ENCODE measurements at regions not wholly inside any gene's neighbourhood (a gene's known extent, or its start where the extent isn't known, plus 50 kb on each side); places are given as distances from the start of the nearest gene placed in this dataset.

- DNase-seq = no peak
Measured at GRCh38 chr3:10585945-10586344, 80.6 kb upstream of the ATP2B2 start.

- DNase-seq = no peak
Measured at GRCh38 chr3:10594915-10595314, 89.5 kb upstream of the ATP2B2 start.

- no peak for DNase-seq
Measured at GRCh38 chr3:10596746-10597448, 91.5 kb upstream of the ATP2B2 start.

GRCh38 chr3:10597733-10598132 lies 92.3 kb upstream of the ATP2B2 start:
- DNase-seq = no peak

- DNase-seq = no peak
Measured at GRCh38 chr3:10599017-10599416, 93.6 kb upstream of the ATP2B2 start.

GRCh38 chr3:10599444-10599843 lies 94.1 kb upstream of the ATP2B2 start:
- DNase-seq = no peak

- no peak for DNase-seq
Measured at GRCh38 chr3:10600296-10600714, 94.9 kb upstream of the ATP2B2 start.

- no peak for DNase-seq
Measured at GRCh38 chr3:10600726-10601125, 95.3 kb upstream of the ATP2B2 start.

- DNase-seq = no peak
Measured at GRCh38 chr3:10601151-10601856, 95.9 kb upstream of the ATP2B2 start.

GRCh38 chr3:10601857-10602230 lies 96.5 kb upstream of the ATP2B2 start:
- no peak for DNase-seq

GRCh38 chr3:10602271-10602670 lies 96.9 kb upstream of the ATP2B2 start:
- DNase-seq = no peak

GRCh38 chr3:10602769-10603768 lies 97.7 kb upstream of the ATP2B2 start:
- DNase-seq = no peak

GRCh38 chr3:10609134-10609533 lies 103.7 kb upstream of the ATP2B2 start:
- DNase-seq = no peak

GRCh38 chr3:10614168-10614567 lies 108.8 kb upstream of the ATP2B2 start:
- peak; percentile 67 for DNase-seq

- DNase-seq = no peak
Measured at GRCh38 chr3:10615715-10616114, 110.3 kb upstream of the ATP2B2 start.

GRCh38 chr3:10616321-10616720 lies 110.9 kb upstream of the ATP2B2 start:
- no peak for DNase-seq

GRCh38 chr3:10619989-10620832 lies 114.8 kb upstream of the ATP2B2 start:
- DNase-seq = peak; percentile 14

GRCh38 chr3:10620833-10621082 lies 115.4 kb upstream of the ATP2B2 start:
- no peak for DNase-seq

- no peak for DNase-seq
Measured at GRCh38 chr3:10623578-10624275, 118.3 kb upstream of the ATP2B2 start.

GRCh38 chr3:10625323-10625722 lies 119.9 kb upstream of the ATP2B2 start:
- no peak for DNase-seq

- DNase-seq = no peak
Measured at GRCh38 chr3:10627884-10628572, 122.6 kb upstream of the ATP2B2 start.

Measured in NCI-H1694 (cell line).